ENCODE measurements at regions not wholly inside any gene's neighbourhood (a gene's known extent, or its start where the extent isn't known, plus 50 kb on each side); places are given as distances from the start of the nearest gene placed in this dataset.
A peak's percentile ranks its signal among the peaks of the same experiment; 100 is the strongest.

- DNase-seq: no peak
Observed at GRCh38 chr14:62101189-62101588, 339.0 kb downstream of the SNAPC1 start.

- DNase-seq: no peak
Observed at GRCh38 chr14:62101673-62102348, 339.6 kb downstream of the SNAPC1 start.

- no peak for DNase-seq
Observed at GRCh38 chr14:62102349-62102725, 340.1 kb downstream of the SNAPC1 start.

GRCh38 chr14:62103464-62103863 is 341.2 kb downstream of the SNAPC1 start:
- DNase-seq: no peak

- DNase-seq: no peak
Observed at GRCh38 chr14:62110941-62111340, 348.7 kb downstream of the SNAPC1 start.

DNA sequence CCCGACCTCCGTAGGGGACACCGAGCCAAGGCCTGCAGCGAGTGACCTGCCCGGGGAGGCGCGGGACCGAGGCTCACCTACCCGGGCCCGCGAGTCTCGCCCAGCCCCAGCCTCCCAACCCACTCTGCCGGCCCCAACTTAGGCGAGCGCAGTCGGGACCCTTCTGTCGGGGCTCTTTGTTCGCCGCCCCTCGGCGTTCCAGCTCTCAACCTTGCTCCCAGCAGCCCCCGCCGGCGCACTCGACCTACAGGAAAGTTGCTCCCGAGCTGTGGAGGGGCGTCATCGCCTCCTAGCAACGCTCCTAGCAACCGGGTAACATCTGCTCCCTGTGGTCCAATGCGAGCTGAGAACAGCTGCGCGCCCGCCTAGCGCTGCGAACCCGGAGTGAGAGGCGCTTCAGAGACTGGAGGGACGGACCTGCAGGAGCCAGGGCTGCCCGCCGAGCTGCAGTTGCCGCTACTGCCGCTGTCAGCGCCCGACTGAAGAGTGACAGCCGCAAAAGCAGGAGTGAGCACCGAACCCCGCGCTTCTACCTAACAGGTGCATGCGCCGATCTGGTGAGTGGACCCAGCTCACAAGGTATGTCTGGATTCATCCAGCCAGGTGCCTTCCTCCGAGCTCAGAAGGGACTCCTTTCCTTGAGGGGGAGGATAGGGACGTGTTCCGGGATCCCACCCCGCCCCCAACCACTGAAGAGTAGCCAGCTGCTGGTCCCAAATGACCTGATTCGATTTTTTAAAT is 355.0 kb downstream of the SNAPC1 start:
- peak; percentile 92 for DNase-seq

- no peak for DNase-seq
Observed at GRCh38 chr14:62117751-62118105, 355.5 kb downstream of the SNAPC1 start.

DNA sequence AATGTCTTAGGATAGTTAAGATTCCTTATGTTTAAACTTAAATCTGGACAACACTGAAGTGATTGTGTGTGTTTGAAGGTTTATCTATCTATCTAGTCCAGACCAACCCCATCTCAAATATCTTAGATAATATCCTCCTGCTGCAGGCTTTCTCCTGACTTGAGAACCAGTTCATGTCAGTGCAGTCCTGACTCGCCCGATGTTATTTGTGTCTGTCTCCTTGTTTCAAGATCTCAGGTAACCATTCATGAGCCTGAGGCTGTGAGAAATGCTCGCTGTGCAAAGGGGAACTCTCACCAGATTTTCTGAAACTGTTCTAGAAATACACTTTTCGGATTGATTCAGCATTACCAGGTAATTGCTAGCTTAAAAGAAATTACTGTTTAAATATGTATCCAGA is 356.2 kb downstream of the SNAPC1 start:
- no peak for DNase-seq

- no peak for DNase-seq
Observed at GRCh38 chr14:62118871-62119270, 356.7 kb downstream of the SNAPC1 start.

- DNase-seq: no peak
Observed at GRCh38 chr14:62123961-62124360, 361.7 kb downstream of the SNAPC1 start.

- no peak for DNase-seq
Observed at GRCh38 chr14:62125793-62126192, 363.6 kb downstream of the SNAPC1 start.

GRCh38 chr14:62126879-62127478 is 364.8 kb downstream of the SNAPC1 start:
- peak; percentile 32 for DNase-seq

GRCh38 chr14:62130441-62130840 is 368.2 kb downstream of the SNAPC1 start:
- DNase-seq: no peak

DNA sequence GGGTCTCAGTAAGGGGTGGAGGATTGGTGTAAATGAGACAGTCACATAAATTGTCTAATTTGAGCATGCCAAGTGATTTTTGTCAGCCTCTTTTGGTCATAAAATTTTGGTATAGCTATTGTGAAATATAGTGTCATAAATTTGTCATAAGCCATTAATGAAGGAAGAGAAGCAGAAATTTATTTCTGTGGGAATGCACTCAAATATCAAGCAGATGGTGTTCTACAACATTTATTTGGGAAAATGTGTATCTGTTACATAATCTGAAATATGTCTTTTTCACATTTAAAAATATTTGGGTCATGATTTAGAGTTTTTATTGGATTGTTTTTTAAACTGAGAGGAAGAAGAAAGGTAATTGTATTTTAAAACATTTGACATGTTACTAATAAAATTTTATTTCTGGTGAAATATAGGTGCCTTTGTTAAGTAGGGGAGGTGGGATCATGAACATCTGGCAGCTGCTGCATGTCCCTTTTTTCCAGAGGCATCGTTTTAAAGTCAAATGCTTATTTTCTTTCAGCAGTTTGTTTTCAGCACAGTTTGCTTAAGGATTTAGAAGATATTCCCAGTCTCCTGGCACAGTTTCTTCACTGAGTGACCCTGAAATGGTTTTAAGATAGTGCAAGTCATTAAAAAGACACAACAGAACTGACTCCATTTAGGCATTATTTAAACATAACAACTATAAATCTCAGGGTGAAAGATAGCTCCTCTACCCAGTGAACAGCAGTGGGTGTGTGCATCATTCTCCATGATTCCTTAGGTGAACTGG is 371.7 kb downstream of the SNAPC1 start:
- no peak for DNase-seq

DNA sequence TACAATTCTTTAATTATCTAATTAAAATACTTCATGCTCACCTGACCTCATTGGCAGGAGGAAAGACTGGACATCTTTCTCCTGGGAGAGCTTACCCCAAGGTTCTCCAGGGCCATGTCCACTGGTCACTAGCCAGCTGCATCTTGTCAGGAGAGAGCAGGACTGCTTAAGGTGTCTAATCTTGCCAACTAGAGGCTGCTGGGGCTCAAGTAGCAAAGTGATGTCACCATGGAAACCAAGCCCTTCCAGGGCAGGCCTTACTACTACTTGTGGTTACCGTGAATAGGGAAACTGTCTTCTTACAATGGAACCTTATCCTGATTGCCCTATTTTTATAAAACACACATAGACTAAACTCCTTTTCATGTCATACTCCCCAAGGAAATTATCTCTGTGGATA is 376.4 kb downstream of the SNAPC1 start:
- DNase-seq: no peak

GRCh38 chr14:62141139-62141538 is 378.9 kb downstream of the SNAPC1 start:
- DNase-seq: no peak

GRCh38 chr14:62143245-62143644 is 381.0 kb downstream of the SNAPC1 start:
- no peak for DNase-seq

GRCh38 chr14:62144863-62145262 is 382.6 kb downstream of the SNAPC1 start:
- no peak for DNase-seq

DNA sequence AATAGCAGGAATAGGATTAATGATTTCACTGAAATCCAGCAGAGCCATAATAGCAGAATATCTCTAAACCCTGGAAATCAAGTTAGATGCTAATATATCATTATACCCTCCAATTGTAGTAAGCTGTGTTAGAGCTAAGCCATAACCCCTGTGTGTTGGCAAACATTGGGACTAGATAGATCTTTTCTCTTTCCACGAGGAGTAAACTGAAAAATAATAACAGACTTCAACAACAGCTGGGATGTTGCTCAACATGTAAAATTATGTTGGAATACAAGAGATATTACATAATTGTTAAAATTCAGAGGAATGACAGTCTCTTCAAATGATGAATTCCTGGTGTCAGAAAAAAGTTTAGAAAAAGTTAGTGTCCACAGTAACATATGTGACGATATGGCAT is 383.8 kb downstream of the SNAPC1 start:
- no peak for DNase-seq

- no peak for DNase-seq
Observed at GRCh38 chr14:62156052-62156451, 393.8 kb downstream of the SNAPC1 start.

DNA sequence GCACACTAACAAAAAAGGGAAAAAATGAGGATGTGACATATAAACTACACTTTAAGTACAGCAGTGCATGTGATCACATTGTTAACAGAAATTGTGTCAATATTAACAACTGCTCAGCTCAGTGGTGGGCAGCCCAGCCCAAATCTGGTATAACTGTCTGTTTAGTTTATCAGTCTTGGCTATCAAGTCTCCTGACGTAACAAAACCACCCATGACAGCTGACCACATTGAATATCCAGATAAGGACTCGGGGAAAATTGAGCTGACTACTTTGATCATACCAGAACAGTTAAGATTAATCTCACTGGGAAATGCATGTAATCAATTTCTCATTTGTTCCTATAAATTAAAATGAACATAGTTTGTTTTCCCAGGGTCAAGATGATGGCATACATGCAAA is 396.6 kb downstream of the SNAPC1 start:
- no peak for DNase-seq

DNA sequence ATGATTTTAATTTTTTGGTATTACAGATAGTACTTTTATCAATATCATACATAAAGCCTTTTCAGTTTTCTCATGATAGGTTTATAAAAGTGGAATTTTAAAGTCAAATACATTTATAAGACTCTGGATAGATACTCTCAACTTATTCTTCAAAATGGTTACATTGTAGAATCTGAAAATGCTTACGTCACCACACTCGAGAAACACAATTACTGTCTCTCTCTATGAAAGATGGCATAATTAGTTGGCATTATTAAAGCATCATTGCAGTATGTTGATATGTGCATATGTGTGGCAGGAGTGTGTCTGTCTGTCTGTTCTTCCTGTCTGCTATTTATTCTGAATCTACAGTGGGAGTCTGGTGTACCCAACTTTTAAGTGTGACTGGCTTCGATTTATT is 397.1 kb downstream of the SNAPC1 start:
- DNase-seq: no peak

DNA sequence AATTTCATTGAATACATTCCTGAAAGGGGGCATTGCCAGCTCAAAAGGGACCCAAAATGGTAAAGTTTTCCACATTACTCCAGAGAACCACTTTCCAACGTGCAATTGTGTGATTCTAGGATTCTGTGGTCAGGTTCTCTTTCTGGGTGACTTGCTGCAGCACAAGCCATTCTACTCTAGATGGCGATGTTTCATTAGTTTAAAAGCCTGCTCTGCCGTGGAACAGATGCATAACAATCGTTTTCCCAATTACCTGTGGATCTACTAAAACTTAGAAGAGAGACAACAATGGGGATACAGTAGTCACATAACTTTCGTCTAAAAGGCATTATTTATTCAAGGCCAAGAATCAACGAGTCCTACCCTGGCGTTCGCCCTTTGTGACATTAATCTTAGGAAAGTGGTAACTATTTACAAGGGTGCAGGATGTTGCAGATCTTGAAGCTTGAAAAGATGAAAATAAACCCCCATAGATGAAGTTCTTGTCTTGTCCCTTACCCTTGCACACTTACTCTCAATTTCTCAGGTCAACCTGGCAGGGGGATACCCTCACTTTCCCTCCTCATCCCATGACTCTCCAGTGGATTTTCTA is 400.9 kb downstream of the SNAPC1 start:
- no peak for DNase-seq

Measured in DMS 273 treated with DMSO at 0.1 percent for 48 hours (cell line).